H9 (cell line): ENCODE measurements at regions not wholly inside any gene's neighbourhood (a gene's known extent, or its start where the extent isn't known, plus 50 kb on each side); places are given as distances from the start of the nearest gene placed in this dataset.

ENCODE experiments used
- DNase-seq: peaks from one replicate; pipeline ENCODE4 v3.0.0-alpha.2; 2017
- H2AFZ ChIP-seq: one replicate; pipeline ENCODE4 v1.6.1; 2013; ENCODE audit warnings: mild to moderate bottlenecking, low read length, control low read depth, moderate library complexity
- H2AK5ac ChIP-seq: 2 replicates; pipeline ENCODE4 v1.6.1; 2013; ENCODE audit warnings: low read length, control low read depth, mixed read lengths; ENCODE audit not compliant: insufficient read length
- H2BK120ac ChIP-seq: one replicate; pipeline ENCODE4 v1.6.1; 2013; ENCODE audit warnings: low read depth, mild to moderate bottlenecking, low read length, control low read depth, inconsistent platforms; ENCODE audit not compliant: poor library complexity, severe bottlenecking
- H2BK12ac ChIP-seq: 2 replicates; pipeline ENCODE4 v1.6.1; 2013; ENCODE audit warnings: low read length, control low read depth, mixed read lengths, low read depth; ENCODE audit not compliant: insufficient read length
- H2BK15ac ChIP-seq: 2 replicates; pipeline ENCODE4 v1.6.1; 2013; ENCODE audit warnings: low read depth, low read length, control low read depth
- H2BK20ac ChIP-seq: one replicate; pipeline ENCODE4 v1.6.1; 2013; ENCODE audit warnings: low read depth, mild to moderate bottlenecking, low read length, control low read depth, inconsistent platforms; ENCODE audit not compliant: poor library complexity, severe bottlenecking
- H2BK5ac ChIP-seq: 2 replicates; pipeline ENCODE4 v1.6.1; 2013; ENCODE audit warnings: low read length, control low read depth, mixed read lengths; ENCODE audit not compliant: insufficient read length
- H3K14ac ChIP-seq: 2 replicates; pipeline ENCODE4 v1.6.1; 2013; ENCODE audit warnings: low read length, control low read depth; ENCODE audit not compliant: insufficient read depth
- H3K18ac ChIP-seq: 2 replicates; pipeline ENCODE4 v1.6.1; 2013; ENCODE audit warnings: low read depth, mild to moderate bottlenecking, mixed read lengths, low read length, control low read depth; ENCODE audit not compliant: insufficient read length
- H3K23ac ChIP-seq: 2 replicates; pipeline ENCODE4 v1.6.1; 2013; ENCODE audit warnings: low read length, control low read depth, mixed read lengths, low read depth; ENCODE audit not compliant: insufficient read length
- H3K23me2 ChIP-seq: 2 replicates; pipeline ENCODE4 v1.6.1; 2013; ENCODE audit warnings: low read depth, mild to moderate bottlenecking, mixed read lengths, low read length, control low read depth; ENCODE audit not compliant: insufficient read length, poor library complexity, severe bottlenecking
- H3K27ac ChIP-seq: 2 replicates; pipeline ENCODE4 v1.5.1; 2013; ENCODE audit warnings: low read length, control low read depth, mixed read lengths, low read depth; ENCODE audit not compliant: insufficient read length
- H3K27me3 ChIP-seq: 2 replicates; pipeline ENCODE4 v1.6.1; 2013; ENCODE audit warnings: low read length, control low read depth, inconsistent platforms; ENCODE audit not compliant: insufficient read depth
- H3K4ac ChIP-seq: 2 replicates; pipeline ENCODE4 v1.6.1; 2013; ENCODE audit warnings: low read depth, mild to moderate bottlenecking, control low read depth, inconsistent platforms, low read length, moderate library complexity
- H3K4me1 ChIP-seq: 2 replicates; pipeline ENCODE4 v1.6.1; 2013; ENCODE audit warnings: low read length, control low read depth, inconsistent platforms; ENCODE audit not compliant: insufficient read depth
- H3K4me2 ChIP-seq: 2 replicates; pipeline ENCODE4 v1.6.1; 2013; ENCODE audit warnings: low read length, control low read depth, mixed read lengths; ENCODE audit not compliant: insufficient read length, insufficient read depth
- H3K56ac ChIP-seq: 2 replicates; pipeline ENCODE4 v1.6.1; 2013; ENCODE audit warnings: low read depth, mild to moderate bottlenecking, mixed read lengths, low read length, control low read depth; ENCODE audit not compliant: insufficient read length
- H3K79me1 ChIP-seq: 2 replicates; pipeline ENCODE4 v1.6.1; 2013; ENCODE audit warnings: low read depth, mild to moderate bottlenecking, moderate library complexity, low read length, control low read depth, inconsistent platforms; ENCODE audit not compliant: insufficient read depth, poor library complexity, severe bottlenecking
- H3K79me2 ChIP-seq: 2 replicates; pipeline ENCODE4 v1.6.1; 2013; ENCODE audit warnings: low read length, control low read depth, inconsistent platforms; ENCODE audit not compliant: insufficient read depth
- H3K9ac ChIP-seq: 2 replicates; pipeline ENCODE4 v1.6.1; 2013; ENCODE audit warnings: low read length, control low read depth, mixed read lengths; ENCODE audit not compliant: insufficient read length; ENCODE audit errors: extremely low read depth
- H3K9me3 ChIP-seq: one replicate; pipeline ENCODE4 v1.6.1; 2013; ENCODE audit warnings: low read depth, low read length, inconsistent platforms; ENCODE audit not compliant: control insufficient read depth
- H3T11ph ChIP-seq: one replicate; pipeline ENCODE4 v1.6.1; 2013; ENCODE audit warnings: mild to moderate bottlenecking, low read length, control low read depth, inconsistent platforms
- H4K20me1 ChIP-seq: one replicate; pipeline ENCODE4 v1.6.1; 2013; ENCODE audit not compliant: control insufficient read depth, insufficient read length, insufficient read depth
- H4K5ac ChIP-seq: 2 replicates; pipeline ENCODE4 v1.6.1; 2013; ENCODE audit warnings: low read depth, mild to moderate bottlenecking, mixed read lengths, low read length, control low read depth; ENCODE audit not compliant: insufficient read length
- H4K8ac ChIP-seq: replicated peaks from 2 replicates; pipeline ENCODE4 v1.6.1; 2013; ENCODE audit warnings: low read length, control low read depth, mixed read lengths, low read depth; ENCODE audit not compliant: insufficient read length
- H4K91ac ChIP-seq: 2 replicates; pipeline ENCODE4 v1.6.1; 2013; ENCODE audit warnings: low read depth, mild to moderate bottlenecking, moderate library complexity, mixed read lengths, low read length, control low read depth; ENCODE audit not compliant: insufficient read length
- H3K27ac Mint-ChIP-seq, 3 experiments: 2 replicates in 2 of 3; 3 replicates in 1 of 3; pipeline ENCODE4 v1.8.0; 2020 to 2021; ENCODE audit warnings: mixed read lengths in 3 of 3, mild to moderate bottlenecking in 1 of 3, moderate library complexity in 1 of 3
- H3K27me3 Mint-ChIP-seq: 2 replicates; pipeline ENCODE4 v1.8.0; 2021; ENCODE audit warnings: low read depth, mild to moderate bottlenecking, moderate library complexity, mixed read lengths
- H3K36me3 Mint-ChIP-seq, 3 experiments: 2 replicates in 2 of 3; 3 replicates in 1 of 3; pipeline ENCODE4 v1.8.0; 2020 to 2021; ENCODE audit warnings: low read depth in 3 of 3, mixed read lengths in 3 of 3; ENCODE audit not compliant: insufficient read depth in 1 of 3
- H3K4me1 Mint-ChIP-seq, 2 experiments: 2 replicates each; pipeline ENCODE4 v1.8.0; 2020; ENCODE audit warnings: mixed read lengths in 2 of 2
- H3K4me3 Mint-ChIP-seq, 2 experiments: 2 replicates in 1 of 2; 3 replicates in 1 of 2; pipeline ENCODE4 v1.8.0; 2020 to 2021; ENCODE audit warnings: mild to moderate bottlenecking in 2 of 2, mixed read lengths in 2 of 2, moderate library complexity in 1 of 2
- H3K9me3 Mint-ChIP-seq, 2 experiments: 2 replicates in 1 of 2; 3 replicates in 1 of 2; pipeline ENCODE4 v1.8.0; 2020; ENCODE audit warnings: mild to moderate bottlenecking in 2 of 2, mixed read lengths in 2 of 2, moderate library complexity in 1 of 2
- WGBS: extraction: QIAGEN DNeasy Blood & Tissue Kit; methylation state at CpG from one replicate; pipeline ENCODE4 v1.1.7; 2013; ENCODE audit warnings: missing lambda C conversion rate, low lambda C conversion rate, mixed read lengths; ENCODE audit not compliant: insufficient read length; ENCODE audit errors: extremely low coverage; 5-methylcytosine and 5-hydroxymethylcytosine counted together
- TF ChIP-seq, protein P1 (sequence below): fragments of 200-600 bp; sonication (generic); conservative IDR thresholded peaks from 3 replicates; pipeline ENCODE4 v1.8.0; 2021; ENCODE audit warnings: antibody characterized with exemption, mild to moderate bottlenecking

DNA sequence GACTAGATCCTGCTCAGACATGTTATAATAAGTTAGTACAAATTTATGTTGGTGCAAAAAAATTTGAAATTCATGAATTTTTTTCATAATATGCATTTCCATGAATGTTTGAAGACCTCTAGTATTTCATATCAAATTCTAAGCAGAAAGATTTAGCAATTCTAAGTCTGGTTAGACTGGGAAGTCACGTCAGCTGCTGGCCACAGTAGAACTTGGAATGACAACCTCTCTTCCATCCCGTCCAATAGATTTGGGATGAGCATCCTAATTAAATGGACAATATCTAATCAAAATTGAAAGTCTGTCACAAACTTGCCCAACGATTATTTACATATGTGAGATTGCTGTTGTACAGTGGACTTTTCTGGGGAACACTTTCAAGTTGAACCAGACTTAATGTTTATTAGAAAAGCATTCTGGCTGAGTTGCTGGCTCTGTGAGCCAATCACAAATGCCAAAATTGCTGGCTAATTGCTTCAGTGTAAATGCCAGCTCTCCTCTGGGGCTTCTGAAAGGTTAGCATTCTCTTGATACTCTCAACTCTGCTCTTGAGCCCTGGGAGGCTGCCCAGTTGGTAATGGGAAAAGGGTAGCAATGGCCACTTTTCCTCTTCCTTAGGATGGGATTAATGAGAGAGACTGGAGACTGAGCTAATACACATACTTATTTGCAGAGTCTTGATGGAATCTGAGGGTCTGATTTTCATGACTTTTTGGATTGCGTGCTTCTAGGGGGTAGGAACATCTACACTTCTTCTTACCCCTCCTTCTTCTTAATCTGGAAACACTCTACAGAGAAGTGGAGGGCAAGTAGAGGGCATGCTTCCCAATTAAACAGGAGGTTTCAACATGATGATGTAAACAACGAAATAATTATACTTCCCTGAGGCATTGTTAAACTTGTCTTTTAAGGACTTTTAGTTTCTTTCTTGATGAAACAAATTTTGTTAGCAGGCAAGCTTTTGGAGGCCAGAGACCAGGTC, 253.5 kb downstream of the BAMBI start:
- no peak overlapping the region for H2AFZ ChIP-seq
- H3K9me3 ChIP-seq: no peaks in the 10 kb centered on the region
- no peak overlapping the region for H2BK12ac ChIP-seq
- no peak overlapping the region for H3K56ac ChIP-seq
- H3T11ph ChIP-seq: no peak overlapping the region
- H3K27ac ChIP-seq: no peak overlapping the region
- no peaks in the 10 kb centered on the region for H3K4me1 ChIP-seq
- Mint-ChIP-seq H3K27me3 (no peaks in the 10 kb centered on the region; the same call in none of the 2 replicates), H3K4me1 (peaks cover 0 to 11% of the 10 kb centered on the region in 2 experiments; a peak in 3 of 4 replicates), H3K9me3 (peaks cover 13 to 21% of the 10 kb centered on the region in 2 experiments), H3K27ac (no peak overlapping the region), H3K4me3 (no peak overlapping the region), H3K36me3 (peaks cover 0 to 15% (median 4%) of the 10 kb centered on the region in 3 experiments; a peak in 5 of 7 replicates)
- H2BK20ac ChIP-seq: no peak overlapping the region
- WGBS: no CpG with 5 or more reads among the region's 5 CpGs
- H2AK5ac ChIP-seq: no peak overlapping the region
- H3K23me2 ChIP-seq: no peaks in the 10 kb centered on the region
- H2BK5ac ChIP-seq: no peak overlapping the region
- H3K23ac ChIP-seq: no peak overlapping the region
- no peak for DNase-seq
- no peaks in the 10 kb centered on the region for H4K20me1 ChIP-seq
- no peak overlapping the region for H4K8ac ChIP-seq
- TF ChIP-seq, protein P1, sequence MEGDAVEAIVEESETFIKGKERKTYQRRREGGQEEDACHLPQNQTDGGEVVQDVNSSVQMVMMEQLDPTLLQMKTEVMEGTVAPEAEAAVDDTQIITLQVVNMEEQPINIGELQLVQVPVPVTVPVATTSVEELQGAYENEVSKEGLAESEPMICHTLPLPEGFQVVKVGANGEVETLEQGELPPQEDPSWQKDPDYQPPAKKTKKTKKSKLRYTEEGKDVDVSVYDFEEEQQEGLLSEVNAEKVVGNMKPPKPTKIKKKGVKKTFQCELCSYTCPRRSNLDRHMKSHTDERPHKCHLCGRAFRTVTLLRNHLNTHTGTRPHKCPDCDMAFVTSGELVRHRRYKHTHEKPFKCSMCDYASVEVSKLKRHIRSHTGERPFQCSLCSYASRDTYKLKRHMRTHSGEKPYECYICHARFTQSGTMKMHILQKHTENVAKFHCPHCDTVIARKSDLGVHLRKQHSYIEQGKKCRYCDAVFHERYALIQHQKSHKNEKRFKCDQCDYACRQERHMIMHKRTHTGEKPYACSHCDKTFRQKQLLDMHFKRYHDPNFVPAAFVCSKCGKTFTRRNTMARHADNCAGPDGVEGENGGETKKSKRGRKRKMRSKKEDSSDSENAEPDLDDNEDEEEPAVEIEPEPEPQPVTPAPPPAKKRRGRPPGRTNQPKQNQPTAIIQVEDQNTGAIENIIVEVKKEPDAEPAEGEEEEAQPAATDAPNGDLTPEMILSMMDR: no peak
- no peak overlapping the region for H4K5ac ChIP-seq
- no peak overlapping the region for H3K14ac ChIP-seq
- no peak overlapping the region for H3K4ac ChIP-seq
- no peaks in the 10 kb centered on the region for H3K79me2 ChIP-seq
- H3K79me1 ChIP-seq: no peaks in the 10 kb centered on the region
- H3K4me2 ChIP-seq: no peak overlapping the region
- H3K18ac ChIP-seq: no peak overlapping the region
- H2BK120ac ChIP-seq: no peak overlapping the region
- no peak overlapping the region for H3K9ac ChIP-seq
- H2BK15ac ChIP-seq: no peak overlapping the region
- H3K27me3 ChIP-seq: no peaks in the 10 kb centered on the region
- no peak overlapping the region for H4K91ac ChIP-seq
